PFSK-1 (cell line): ENCODE measurements at regions not wholly inside any gene's neighbourhood (a gene's known extent, or its start where the extent isn't known, plus 50 kb on each side); places are given as distances from the start of the nearest gene placed in this dataset.

ENCODE experiments used
- POLR2AphosphoS5 ChIP-seq: IDR thresholded peaks from 2 replicates; pipeline ENCODE4 v1.6.1; 2012; ENCODE audit warnings: low read depth, mild to moderate bottlenecking, control low read depth, low read length, moderate library complexity
- SIN3A ChIP-seq: IDR thresholded peaks from 2 replicates; pipeline ENCODE4 v1.6.1; 2012; ENCODE audit warnings: mild to moderate bottlenecking, low read length, moderate library complexity, borderline replicate concordance; ENCODE audit not compliant: insufficient read depth
- TAF1 ChIP-seq: IDR thresholded peaks from 2 replicates; pipeline ENCODE4 v1.6.1; 2012; ENCODE audit warnings: low read length, control low read depth, borderline replicate concordance; ENCODE audit not compliant: insufficient read depth
- TF ChIP-seq, protein P1 (sequence below), 2 experiments: IDR thresholded peaks; 2 replicates each; pipeline versions ENCODE4 v1.6.1 to v1.8.0; 2011 to 2012; ENCODE audit warnings: low read depth in 2 of 2, low read length in 2 of 2, control low read depth in 1 of 2, inconsistent platforms in 1 of 2, mild to moderate bottlenecking in 1 of 2, moderate library complexity in 1 of 2; ENCODE audit not compliant: insufficient read depth in 1 of 2

DNA sequence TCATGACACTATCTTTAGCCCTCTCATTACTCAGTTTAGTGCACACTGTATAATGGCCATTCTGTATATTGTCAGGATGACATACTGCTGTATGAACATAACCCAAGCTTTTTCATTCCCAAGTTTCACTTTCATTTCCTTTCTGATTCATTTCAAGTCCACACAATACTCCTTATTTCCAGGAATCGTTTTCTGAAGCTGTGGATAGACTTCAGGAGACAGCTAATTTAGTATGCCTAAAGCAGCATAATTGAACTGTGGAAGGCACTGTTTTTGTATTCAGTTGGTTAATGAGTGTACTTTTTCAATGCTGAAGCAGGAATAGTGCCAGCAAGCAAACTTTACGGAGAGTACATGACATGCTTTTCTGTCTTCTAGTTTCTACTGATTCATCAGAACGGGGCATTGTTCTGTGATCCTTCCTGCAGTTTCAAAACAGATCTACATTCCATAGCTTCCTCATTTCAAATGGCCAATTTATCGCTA, 578.5 kb upstream of the ZP4 start:
- TF ChIP-seq TAF1 = no peak
- TF ChIP-seq POLR2AphosphoS5 = no peak
- TF ChIP-seq, protein P1, sequence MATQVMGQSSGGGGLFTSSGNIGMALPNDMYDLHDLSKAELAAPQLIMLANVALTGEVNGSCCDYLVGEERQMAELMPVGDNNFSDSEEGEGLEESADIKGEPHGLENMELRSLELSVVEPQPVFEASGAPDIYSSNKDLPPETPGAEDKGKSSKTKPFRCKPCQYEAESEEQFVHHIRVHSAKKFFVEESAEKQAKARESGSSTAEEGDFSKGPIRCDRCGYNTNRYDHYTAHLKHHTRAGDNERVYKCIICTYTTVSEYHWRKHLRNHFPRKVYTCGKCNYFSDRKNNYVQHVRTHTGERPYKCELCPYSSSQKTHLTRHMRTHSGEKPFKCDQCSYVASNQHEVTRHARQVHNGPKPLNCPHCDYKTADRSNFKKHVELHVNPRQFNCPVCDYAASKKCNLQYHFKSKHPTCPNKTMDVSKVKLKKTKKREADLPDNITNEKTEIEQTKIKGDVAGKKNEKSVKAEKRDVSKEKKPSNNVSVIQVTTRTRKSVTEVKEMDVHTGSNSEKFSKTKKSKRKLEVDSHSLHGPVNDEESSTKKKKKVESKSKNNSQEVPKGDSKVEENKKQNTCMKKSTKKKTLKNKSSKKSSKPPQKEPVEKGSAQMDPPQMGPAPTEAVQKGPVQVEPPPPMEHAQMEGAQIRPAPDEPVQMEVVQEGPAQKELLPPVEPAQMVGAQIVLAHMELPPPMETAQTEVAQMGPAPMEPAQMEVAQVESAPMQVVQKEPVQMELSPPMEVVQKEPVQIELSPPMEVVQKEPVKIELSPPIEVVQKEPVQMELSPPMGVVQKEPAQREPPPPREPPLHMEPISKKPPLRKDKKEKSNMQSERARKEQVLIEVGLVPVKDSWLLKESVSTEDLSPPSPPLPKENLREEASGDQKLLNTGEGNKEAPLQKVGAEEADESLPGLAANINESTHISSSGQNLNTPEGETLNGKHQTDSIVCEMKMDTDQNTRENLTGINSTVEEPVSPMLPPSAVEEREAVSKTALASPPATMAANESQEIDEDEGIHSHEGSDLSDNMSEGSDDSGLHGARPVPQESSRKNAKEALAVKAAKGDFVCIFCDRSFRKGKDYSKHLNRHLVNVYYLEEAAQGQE (IDR thresholded peaks at IDR 0.05; ENCODE audit: insufficient read depth in 1 of 2, low read depth in 2 of 2, low read length in 2 of 2) = no peak
- no peak for TF ChIP-seq SIN3A
